Upper lobe of left lung (tissue), 6 donors: ENCODE measurements at regions not wholly inside any gene's neighbourhood (a gene's known extent, or its start where the extent isn't known, plus 50 kb on each side); places are given as distances from the start of the nearest gene placed in this dataset.
"Not testable (repeated sequence)": the region's sequence is repeated elsewhere in the genome, so short reads cannot be mapped to it uniquely, and the experiment has no call there.

ENCODE experiments used
- ATAC-seq, 2 donors: fragments of 200-7000 bp; cut with Tn5 transposase; one replicate each; pipeline ENCODE4 v1.9.1; 2022; ENCODE audit warnings: mild to moderate bottlenecking in 2 of 2, moderate library complexity in 2 of 2; ENCODE audit not compliant: low FRiP score in 2 of 2
- DNase-seq, 2 donors: peaks; one replicate each; pipeline ENCODE4 v3.0.0-alpha.2; 2019 to 2020
- H3K27ac ChIP-seq, 4 donors: fragments of 200-600 bp; sonication (generic); one replicate each; pipeline ENCODE4 v1.5.1; 2016 to 2019
- H3K27me3 ChIP-seq, 4 donors: fragments of 200-600 bp; sonication (generic); one replicate each; pipeline ENCODE4 v1.5.1; 2017 to 2019
- H3K36me3 ChIP-seq, 4 donors: fragments of 200-600 bp; sonication (generic); one replicate each; pipeline ENCODE4 v1.5.1; 2016 to 2019
- H3K4me1 ChIP-seq, 4 donors: fragments of 200-600 bp; sonication (generic); one replicate each; pipeline ENCODE4 v1.5.1; 2018 to 2019
- H3K4me3 ChIP-seq, 4 donors: fragments of 200-600 bp; sonication (generic); one replicate each; pipeline ENCODE4 v1.5.1; 2017 to 2019; ENCODE audit warnings: mild to moderate bottlenecking in 2 of 4, moderate library complexity in 1 of 4
- H3K9me3 ChIP-seq, 4 donors: fragments of 200-600 bp; sonication (generic); one replicate each; pipeline ENCODE4 v1.5.1; 2018 to 2019
- CTCF ChIP-seq, 6 experiments: fragments of 450-650 bp in 4 of 6; fragments of 200-600 bp in 2 of 6; sonication (generic) in 2 of 6; IDR thresholded peaks; one replicate each; pipeline ENCODE4 v1.5.1; 2016 to 2019; ENCODE audit warnings: antibody characterized with exemption in 6 of 6
- EP300 ChIP-seq, 4 donors: sonication (generic); formaldehyde crosslinking; IDR thresholded peaks; one replicate each; pipeline ENCODE4 v1.5.1; 2017; ENCODE audit warnings: antibody characterized with exemption in 4 of 4, control low read depth in 2 of 4
- POLR2A ChIP-seq, 4 donors: fragments of 450-650 bp; IDR thresholded peaks; one replicate each; pipeline ENCODE4 v1.5.1; 2016 to 2017; ENCODE audit warnings: antibody characterized with exemption in 4 of 4, mild to moderate bottlenecking in 2 of 4
- POLR2AphosphoS5 ChIP-seq, 2 donors: sonication (generic); formaldehyde crosslinking; IDR thresholded peaks; one replicate each; pipeline ENCODE4 v1.5.1; 2017; ENCODE audit warnings: antibody characterized with exemption in 2 of 2
- WGBS, 2 donors: methylation state at CpG; one replicate each; pipeline ENCODE4 v1.1.5; 2017 to 2018; 5-methylcytosine and 5-hydroxymethylcytosine counted together
- donor health status: DM: no; HTN: no; CAD: no; lungs with moderate emphysema.
- donor health status: DM: no; HTN: yes; CAD: no; lungs with severe emphysema.

- DNase-seq, result no peak
- 66 to 74% methylated on average over 4 of the region's 4 CpGs for WGBS, 2 donors
- H3K4me1 ChIP-seq, result no peaks in the 10 kb centered on the region
- TF ChIP-seq CTCF (IDR thresholded peaks at IDR 0.05), result no peak
- no peak for TF ChIP-seq POLR2AphosphoS5 (IDR thresholded peaks at IDR 0.05)
- no peak for TF ChIP-seq POLR2A (IDR thresholded peaks at IDR 0.05)
- no peak for TF ChIP-seq EP300 (IDR thresholded peaks at IDR 0.05)
- no peak overlapping the region for H3K27ac ChIP-seq
- H3K4me3 ChIP-seq, result no peak overlapping the region
- peaks cover 0 to 11% (median 4%) of the 10 kb centered on the region in 4 donors for H3K9me3 ChIP-seq
- ATAC-seq, result no peak
- no peaks in the 10 kb centered on the region for H3K27me3 ChIP-seq
- no peaks in the 10 kb centered on the region for H3K36me3 ChIP-seq
These were observed 71.8 kb upstream of the PTPN13 start for GRCh38 chr4:86522349-86522748.

- DNase-seq, result no peak
- Histone ChIP-seq H3K27ac (no peak overlapping the region), H3K4me1 (no peaks in the 10 kb centered on the region), H3K27me3 (no peaks in the 10 kb centered on the region), H3K4me3 (no peak overlapping the region), H3K9me3 (peaks cover 0 to 11% (median 4%) of the 10 kb centered on the region in 4 donors), H3K36me3 (no peaks in the 10 kb centered on the region)
- TF ChIP-seq EP300 (IDR thresholded peaks at IDR 0.05) (no peak), CTCF (IDR thresholded peaks at IDR 0.05) (no peak), POLR2AphosphoS5 (IDR thresholded peaks at IDR 0.05) (no peak), POLR2A (IDR thresholded peaks at IDR 0.05) (no peak)
- ATAC-seq, result no peak
- 47 to 49% methylated on average over 2 of the region's 2 CpGs for WGBS, 2 donors
These were observed 70.8 kb upstream of the PTPN13 start for GRCh38 chr4:86523333-86523732.

GRCh38 chr4:86527713-86528112 is 66.4 kb upstream of the PTPN13 start:
- 85 to 90% methylated on average over 4 of the region's 4 CpGs for WGBS, 2 donors
- H3K9me3 ChIP-seq, result not testable (repeated sequence)

GRCh38 chr4:86529436-86529835 is 64.7 kb upstream of the PTPN13 start:
- H3K36me3 ChIP-seq, result no peaks in the 10 kb centered on the region
- no peak for TF ChIP-seq EP300 (IDR thresholded peaks at IDR 0.05)
- TF ChIP-seq CTCF (IDR thresholded peaks at IDR 0.05), result no peak
- TF ChIP-seq POLR2AphosphoS5 (IDR thresholded peaks at IDR 0.05), result no peak
- TF ChIP-seq POLR2A (IDR thresholded peaks at IDR 0.05), result no peak
- H3K4me1 ChIP-seq, result peaks cover 0 to 9% (median 0%) of the 10 kb centered on the region in 4 donors
- DNase-seq (peak in 1 of 2 donors; percentile 32), ATAC-seq (peak; percentile 49 to 75)
- H3K27me3 ChIP-seq, result no peaks in the 10 kb centered on the region
- H3K4me3 ChIP-seq, result no peak overlapping the region
- 41 to 64% methylated on average over 2 of the region's 2 CpGs for WGBS, 2 donors
- no peaks in the 10 kb centered on the region for H3K9me3 ChIP-seq
- H3K27ac ChIP-seq, result no peak overlapping the region

More at GRCh38 chr4:86527713-86528112, 66.4 kb upstream of the PTPN13 start:
- not testable (repeated sequence) for DNase-seq, H3K27ac ChIP-seq, H3K36me3 ChIP-seq, ATAC-seq, H3K4me1 ChIP-seq, H3K27me3 ChIP-seq, H3K4me3 ChIP-seq

- Histone ChIP-seq H3K9me3 (no peaks in the 10 kb centered on the region), H3K27ac (no peak overlapping the region), H3K4me3 (no peak overlapping the region), H3K27me3 (no peaks in the 10 kb centered on the region), H3K36me3 (no peaks in the 10 kb centered on the region), H3K4me1 (peaks cover 0 to 9% (median 0%) of the 10 kb centered on the region in 4 donors)
- TF ChIP-seq EP300 (IDR thresholded peaks at IDR 0.05) (no peak), POLR2A (IDR thresholded peaks at IDR 0.05) (no peak), POLR2AphosphoS5 (IDR thresholded peaks at IDR 0.05) (no peak), CTCF (IDR thresholded peaks at IDR 0.05) (no peak)
- 91 to 100% methylated on average over 1 of the region's 1 CpG for WGBS, 2 donors
- ATAC-seq, result no peak
- DNase-seq, result no peak
These were observed 63.9 kb upstream of the PTPN13 start for GRCh38 chr4:86530183-86530582.
